Activated naive CD8-positive, alpha-beta T cell (primary cell): ENCODE measurements at regions not wholly inside any gene's neighbourhood (a gene's known extent, or its start where the extent isn't known, plus 50 kb on each side); places are given as distances from the start of the nearest gene placed in this dataset.
"Not testable (repeated sequence)": the region's sequence is repeated elsewhere in the genome, so short reads cannot be mapped to it uniquely, and the experiment has no call there.

Experiments used
- H3K27ac Mint-ChIP-seq: one replicate; pipeline ENCODE4 v1.8.0; 2021; ENCODE audit warnings: mixed read lengths
- H3K27me3 Mint-ChIP-seq: one replicate; pipeline ENCODE4 v1.8.0; 2021; ENCODE audit warnings: mixed read lengths
- H3K36me3 Mint-ChIP-seq: one replicate; pipeline ENCODE4 v1.8.0; 2021; ENCODE audit warnings: mixed read lengths
- H3K4me1 Mint-ChIP-seq: one replicate; pipeline ENCODE4 v1.8.0; 2021; ENCODE audit warnings: low read depth, mixed read lengths
- H3K4me3 Mint-ChIP-seq: one replicate; pipeline ENCODE4 v1.8.0; 2021; ENCODE audit warnings: mild to moderate bottlenecking, mixed read lengths
- H3K9me3 Mint-ChIP-seq: one replicate; pipeline ENCODE4 v1.8.0; 2021; ENCODE audit warnings: low read depth, mixed read lengths

- Mint-ChIP-seq H3K27me3 (peaks cover 5% of the 10 kb centered on the region), H3K36me3 (no peaks in the 10 kb centered on the region), H3K27ac (no peak overlapping the region), H3K9me3 (peaks cover 4% of the 10 kb centered on the region), H3K4me1 (no peaks in the 10 kb centered on the region), H3K4me3 (no peak overlapping the region)
Measured at GRCh38 chrX:475926-476723, 89.4 kb upstream of the PPP2R3B start.

- H3K27me3 Mint-ChIP-seq = peaks cover 5% of the 10 kb centered on the region
- H3K9me3 Mint-ChIP-seq = peaks cover 4% of the 10 kb centered on the region
Measured at GRCh38 chrX:476724-477075, 90.0 kb upstream of the PPP2R3B start.

GRCh38 chrX:477441-478012 is 90.8 kb upstream of the PPP2R3B start:
- Mint-ChIP-seq H3K27ac (no peak overlapping the region), H3K4me3 (no peak overlapping the region), H3K4me1 (no peaks in the 10 kb centered on the region), H3K27me3 (peaks cover 2% of the 10 kb centered on the region), H3K9me3 (peaks cover 4% of the 10 kb centered on the region), H3K36me3 (no peaks in the 10 kb centered on the region)

More at GRCh38 chrX:476724-477075, 90.0 kb upstream of the PPP2R3B start:
- H3K27ac Mint-ChIP-seq = no peak overlapping the region
- H3K36me3 Mint-ChIP-seq = no peaks in the 10 kb centered on the region
- no peak overlapping the region for H3K4me3 Mint-ChIP-seq
- no peaks in the 10 kb centered on the region for H3K4me1 Mint-ChIP-seq

GRCh38 chrX:479273-479981 is 92.7 kb upstream of the PPP2R3B start:
- H3K27me3 Mint-ChIP-seq = no peaks in the 10 kb centered on the region

GRCh38 chrX:480861-481417 is 94.2 kb upstream of the PPP2R3B start:
- no peak overlapping the region for H3K27ac Mint-ChIP-seq
- no peaks in the 10 kb centered on the region for H3K9me3 Mint-ChIP-seq
- no peaks in the 10 kb centered on the region for H3K27me3 Mint-ChIP-seq
- no peaks in the 10 kb centered on the region for H3K4me1 Mint-ChIP-seq
- H3K36me3 Mint-ChIP-seq = no peaks in the 10 kb centered on the region
- H3K4me3 Mint-ChIP-seq = no peak overlapping the region

More at GRCh38 chrX:479273-479981, 92.7 kb upstream of the PPP2R3B start:
- Mint-ChIP-seq H3K4me1 (no peaks in the 10 kb centered on the region), H3K9me3 (no peaks in the 10 kb centered on the region), H3K4me3 (no peak overlapping the region), H3K27ac (no peak overlapping the region), H3K36me3 (no peaks in the 10 kb centered on the region)

- Mint-ChIP-seq H3K27ac (no peak overlapping the region), H3K9me3 (no peaks in the 10 kb centered on the region), H3K4me1 (no peaks in the 10 kb centered on the region), H3K27me3 (no peaks in the 10 kb centered on the region), H3K4me3 (no peak overlapping the region), H3K36me3 (no peaks in the 10 kb centered on the region)
Measured at GRCh38 chrX:482192-482701, 95.5 kb upstream of the PPP2R3B start.

- Mint-ChIP-seq H3K36me3 (no peaks in the 10 kb centered on the region), H3K4me3 (no peak overlapping the region), H3K4me1 (no peaks in the 10 kb centered on the region), H3K27me3 (peaks cover 3% of the 10 kb centered on the region), H3K9me3 (no peaks in the 10 kb centered on the region), H3K27ac (no peak overlapping the region)
Measured at GRCh38 chrX:482702-483203, 96.0 kb upstream of the PPP2R3B start.

GRCh38 chrX:485368-485767 is 98.7 kb upstream of the PPP2R3B start:
- H3K27ac Mint-ChIP-seq = no peak overlapping the region
- peaks cover 5% of the 10 kb centered on the region for H3K27me3 Mint-ChIP-seq
- no peaks in the 10 kb centered on the region for H3K36me3 Mint-ChIP-seq
- no peaks in the 10 kb centered on the region for H3K4me1 Mint-ChIP-seq
- H3K9me3 Mint-ChIP-seq = no peaks in the 10 kb centered on the region
- no peak overlapping the region for H3K4me3 Mint-ChIP-seq

- Mint-ChIP-seq H3K27ac (no peak overlapping the region), H3K36me3 (no peaks in the 10 kb centered on the region), H3K4me3 (no peak overlapping the region), H3K9me3 (no peaks in the 10 kb centered on the region), H3K27me3 (peaks cover 5% of the 10 kb centered on the region), H3K4me1 (no peaks in the 10 kb centered on the region)
Measured at GRCh38 chrX:486325-486724, 99.6 kb upstream of the PPP2R3B start.

GRCh38 chrX:487836-488235 is 101.1 kb upstream of the PPP2R3B start:
- Mint-ChIP-seq H3K4me3 (no peak overlapping the region), H3K4me1 (no peaks in the 10 kb centered on the region), H3K9me3 (no peaks in the 10 kb centered on the region), H3K27me3 (peaks cover 5% of the 10 kb centered on the region), H3K27ac (no peak overlapping the region), H3K36me3 (no peaks in the 10 kb centered on the region)

GRCh38 chrX:489820-490219 is 103.1 kb upstream of the PPP2R3B start:
- no peak overlapping the region for H3K4me3 Mint-ChIP-seq
- H3K36me3 Mint-ChIP-seq = no peaks in the 10 kb centered on the region
- H3K27ac Mint-ChIP-seq = no peak overlapping the region
- no peaks in the 10 kb centered on the region for H3K9me3 Mint-ChIP-seq
- peaks cover 7% of the 10 kb centered on the region for H3K27me3 Mint-ChIP-seq
- no peaks in the 10 kb centered on the region for H3K4me1 Mint-ChIP-seq

- Mint-ChIP-seq H3K4me3 (no peak overlapping the region), H3K36me3 (no peaks in the 10 kb centered on the region), H3K27ac (no peak overlapping the region), H3K9me3 (no peaks in the 10 kb centered on the region), H3K27me3 (peaks cover 17% of the 10 kb centered on the region), H3K4me1 (peaks cover 3% of the 10 kb centered on the region)
Measured at GRCh38 chrX:497186-498014, 110.7 kb upstream of the PPP2R3B start.

- not testable (repeated sequence) for H3K36me3 Mint-ChIP-seq, H3K27ac Mint-ChIP-seq, H3K9me3 Mint-ChIP-seq
Measured at GRCh38 chrX:498901-499300, 112.2 kb upstream of the PPP2R3B start.

GRCh38 chrX:499870-500364 is 113.2 kb upstream of the PPP2R3B start:
- no peak overlapping the region for H3K4me3 Mint-ChIP-seq
- no peaks in the 10 kb centered on the region for H3K9me3 Mint-ChIP-seq
- H3K27me3 Mint-ChIP-seq = peaks cover 21% of the 10 kb centered on the region
- H3K4me1 Mint-ChIP-seq = peaks cover 3% of the 10 kb centered on the region
- no peak overlapping the region for H3K27ac Mint-ChIP-seq
- no peaks in the 10 kb centered on the region for H3K36me3 Mint-ChIP-seq

More at GRCh38 chrX:498901-499300, 112.2 kb upstream of the PPP2R3B start:
- H3K27me3 Mint-ChIP-seq = peaks cover 19% of the 10 kb centered on the region
- H3K4me3 Mint-ChIP-seq, H3K4me1 Mint-ChIP-seq: not testable (repeated sequence)
